WERI-Rb-1 (cell line): ENCODE measurements at regions not wholly inside any gene's neighbourhood (a gene's known extent, or its start where the extent isn't known, plus 50 kb on each side); places are given as distances from the start of the nearest gene placed in this dataset.

ENCODE experiments used
- DNase-seq: peaks from one replicate; pipeline ENCODE4 v3.0.0-alpha.2; 2020
- H3K27ac ChIP-seq: fragments of 250-450 bp; sonication (Bioruptor Pico); 2 replicates; pipeline ENCODE4 v1.5.1; 2020; ENCODE audit warnings: mild to moderate bottlenecking, moderate library complexity
- H3K27me3 ChIP-seq: fragments of 250-450 bp; sonication (Bioruptor Pico); 2 replicates; pipeline ENCODE4 v1.5.1; 2021; ENCODE audit warnings: mild to moderate bottlenecking, low read depth, moderate library complexity; ENCODE audit not compliant: insufficient read depth, severe bottlenecking
- H3K36me3 ChIP-seq: fragments of 250-450 bp; sonication (Bioruptor Pico); 2 replicates; pipeline ENCODE4 v1.5.1; 2020; ENCODE audit warnings: mild to moderate bottlenecking, moderate library complexity
- H3K4me3 ChIP-seq: 2 replicates; pipeline ENCODE4 v1.5.1; 2011; ENCODE audit warnings: low read depth, mild to moderate bottlenecking, control low read depth, low read length
- H3K9me3 ChIP-seq: fragments of 250-450 bp; sonication (Bioruptor Pico); 2 replicates; pipeline ENCODE4 v1.5.1; 2021; ENCODE audit warnings: mild to moderate bottlenecking, moderate library complexity; ENCODE audit not compliant: severe bottlenecking
- TF ChIP-seq, protein P1 (sequence below): IDR thresholded peaks from 2 replicates; pipeline ENCODE4 v1.5.1; 2011; ENCODE audit warnings: low read depth, mild to moderate bottlenecking, control low read depth, inconsistent platforms, low read length

GRCh38 chr1:87951852-87952251 is 623.2 kb downstream of the LMO4 start:
- no peak overlapping the region for H3K4me3 ChIP-seq
- H3K9me3 ChIP-seq: peaks cover 3% of the 10 kb centered on the region
- H3K36me3 ChIP-seq: no peaks in the 10 kb centered on the region
- peak; percentile 15 for DNase-seq
- peak overlapping the region; percentile 32; the same call in 1 of the 2 replicates for H3K27ac ChIP-seq
- H3K27me3 ChIP-seq: no peaks in the 10 kb centered on the region
- TF ChIP-seq, protein P1, sequence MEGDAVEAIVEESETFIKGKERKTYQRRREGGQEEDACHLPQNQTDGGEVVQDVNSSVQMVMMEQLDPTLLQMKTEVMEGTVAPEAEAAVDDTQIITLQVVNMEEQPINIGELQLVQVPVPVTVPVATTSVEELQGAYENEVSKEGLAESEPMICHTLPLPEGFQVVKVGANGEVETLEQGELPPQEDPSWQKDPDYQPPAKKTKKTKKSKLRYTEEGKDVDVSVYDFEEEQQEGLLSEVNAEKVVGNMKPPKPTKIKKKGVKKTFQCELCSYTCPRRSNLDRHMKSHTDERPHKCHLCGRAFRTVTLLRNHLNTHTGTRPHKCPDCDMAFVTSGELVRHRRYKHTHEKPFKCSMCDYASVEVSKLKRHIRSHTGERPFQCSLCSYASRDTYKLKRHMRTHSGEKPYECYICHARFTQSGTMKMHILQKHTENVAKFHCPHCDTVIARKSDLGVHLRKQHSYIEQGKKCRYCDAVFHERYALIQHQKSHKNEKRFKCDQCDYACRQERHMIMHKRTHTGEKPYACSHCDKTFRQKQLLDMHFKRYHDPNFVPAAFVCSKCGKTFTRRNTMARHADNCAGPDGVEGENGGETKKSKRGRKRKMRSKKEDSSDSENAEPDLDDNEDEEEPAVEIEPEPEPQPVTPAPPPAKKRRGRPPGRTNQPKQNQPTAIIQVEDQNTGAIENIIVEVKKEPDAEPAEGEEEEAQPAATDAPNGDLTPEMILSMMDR: no peak

DNA sequence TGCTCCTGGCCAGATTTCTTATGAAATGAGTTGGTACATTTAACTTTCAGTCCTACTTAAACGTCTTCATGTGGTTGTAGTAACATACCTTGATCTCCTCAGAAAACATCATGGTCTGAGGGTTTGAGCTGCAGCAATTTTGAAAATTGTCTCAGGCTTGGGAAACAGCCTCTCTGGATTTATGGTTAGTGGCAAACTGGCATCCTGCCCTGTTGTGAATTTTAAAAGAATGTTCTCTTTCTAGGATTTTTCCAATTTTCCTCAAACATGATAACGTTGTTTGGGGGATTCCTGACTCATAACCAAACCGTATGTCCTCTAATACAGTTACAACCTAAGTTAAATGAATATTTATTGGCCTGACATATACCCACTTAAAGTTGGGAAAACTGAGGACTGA is 624.4 kb downstream of the LMO4 start:
- Histone ChIP-seq H3K27ac (no peak overlapping the region), H3K36me3 (no peaks in the 10 kb centered on the region), H3K27me3 (no peaks in the 10 kb centered on the region), H3K4me3 (no peak overlapping the region), H3K9me3 (peaks cover 3% of the 10 kb centered on the region)
- no peak for DNase-seq
- TF ChIP-seq, protein P1: no peak

GRCh38 chr1:87953732-87954344 is 625.2 kb downstream of the LMO4 start:
- no peak overlapping the region for H3K4me3 ChIP-seq

DNA sequence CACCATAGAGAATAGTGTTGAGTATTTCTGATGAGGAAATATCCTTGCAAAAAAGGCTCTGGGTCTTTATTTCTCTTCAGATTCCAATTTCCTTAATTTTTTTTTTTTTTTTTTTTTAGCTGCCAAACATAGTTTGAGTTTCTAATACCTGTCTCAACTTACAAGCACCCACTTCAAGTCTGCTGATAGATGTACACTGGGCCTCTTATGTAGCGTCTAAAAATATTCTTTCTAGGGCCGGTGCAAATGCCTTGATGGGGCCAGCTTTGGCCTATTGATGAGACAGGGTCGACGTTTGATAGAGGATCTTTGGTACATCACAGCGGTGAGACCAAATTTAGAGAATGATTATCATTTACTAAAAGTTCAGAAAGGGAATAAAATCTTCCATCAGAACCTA is 626.4 kb downstream of the LMO4 start:
- H3K9me3 ChIP-seq: no peaks in the 10 kb centered on the region
- TF ChIP-seq, protein P1: no peak
- DNase-seq: no peak
- no peaks in the 10 kb centered on the region for H3K27me3 ChIP-seq
- H3K27ac ChIP-seq: no peak overlapping the region
- H3K4me3 ChIP-seq: no peak overlapping the region
- H3K36me3 ChIP-seq: no peaks in the 10 kb centered on the region

More at GRCh38 chr1:87953732-87954344, 625.2 kb downstream of the LMO4 start:
- DNase-seq: peak; percentile 72
- TF ChIP-seq, protein P1: peak; percentile 72
- Histone ChIP-seq H3K27me3 (no peaks in the 10 kb centered on the region), H3K27ac (no peak overlapping the region), H3K9me3 (peaks cover 3% of the 10 kb centered on the region), H3K36me3 (no peaks in the 10 kb centered on the region)

DNA sequence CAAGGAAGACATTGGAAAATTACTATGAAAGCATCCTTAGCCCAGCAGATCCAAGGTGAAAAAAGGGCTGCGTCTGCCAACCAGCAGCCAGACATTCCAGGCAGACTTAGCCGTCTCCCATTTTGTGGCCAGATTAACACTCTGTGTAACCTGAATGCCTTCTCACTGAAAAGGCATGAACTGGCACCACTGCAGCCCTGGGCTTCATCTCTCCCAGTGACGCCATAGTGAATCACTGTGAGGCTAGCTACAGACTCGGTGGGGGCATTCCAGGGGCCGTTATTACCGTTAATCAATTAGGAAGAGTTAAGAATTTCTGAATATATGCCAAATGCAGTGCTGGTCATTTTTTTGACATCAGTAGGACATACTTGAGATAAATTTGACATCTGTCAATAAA is 627.4 kb downstream of the LMO4 start:
- no peaks in the 10 kb centered on the region for H3K9me3 ChIP-seq
- TF ChIP-seq, protein P1: no peak
- H3K27me3 ChIP-seq: no peaks in the 10 kb centered on the region
- no peak for DNase-seq
- no peaks in the 10 kb centered on the region for H3K36me3 ChIP-seq
- no peak overlapping the region for H3K27ac ChIP-seq
- no peak overlapping the region for H3K4me3 ChIP-seq

GRCh38 chr1:87956750-87957149 is 628.1 kb downstream of the LMO4 start:
- Histone ChIP-seq H3K36me3 (no peaks in the 10 kb centered on the region), H3K4me3 (no peak overlapping the region), H3K27ac (no peak overlapping the region), H3K9me3 (no peaks in the 10 kb centered on the region), H3K27me3 (no peaks in the 10 kb centered on the region)
- no peak for DNase-seq
- TF ChIP-seq, protein P1: no peak
